Nephron (organoid): ENCODE measurements at regions not wholly inside any gene's neighbourhood (a gene's known extent, or its start where the extent isn't known, plus 50 kb on each side); places are given as distances from the start of the nearest gene placed in this dataset.
"Not testable (repeated sequence)": the region's sequence is repeated elsewhere in the genome, so short reads cannot be mapped to it uniquely, and the experiment has no call there.

Source experiments
- H3K27ac Mint-ChIP-seq, 3 experiments: 2 replicates each; pipeline ENCODE4 v1.8.0; 2020; ENCODE audit warnings: mixed read lengths in 3 of 3, mild to moderate bottlenecking in 2 of 3, moderate library complexity in 1 of 3
- H3K27me3 Mint-ChIP-seq: 2 replicates; pipeline ENCODE4 v1.8.0; 2021; ENCODE audit warnings: low read depth, mild to moderate bottlenecking, moderate library complexity, mixed read lengths
- H3K36me3 Mint-ChIP-seq: 2 replicates; pipeline ENCODE4 v1.8.0; 2020; ENCODE audit warnings: low read depth, mixed read lengths
- H3K4me1 Mint-ChIP-seq: 2 replicates; pipeline ENCODE4 v1.8.0; 2020; ENCODE audit warnings: mixed read lengths
- H3K4me3 Mint-ChIP-seq, 3 experiments: 2 replicates each; pipeline ENCODE4 v1.8.0; 2020; ENCODE audit warnings: mild to moderate bottlenecking in 3 of 3, mixed read lengths in 3 of 3, moderate library complexity in 2 of 3
- H3K9me3 Mint-ChIP-seq: 2 replicates; pipeline ENCODE4 v1.8.0; 2020; ENCODE audit warnings: mixed read lengths
- CTCF ChIP-seq, 3 experiments: fragments of 200-600 bp; sonication (generic); IDR thresholded peaks; one replicate each; pipeline ENCODE4 v1.5.0; 2021; ENCODE audit warnings: antibody characterized with exemption in 3 of 3; ENCODE audit not compliant: unreplicated experiment in 3 of 3

DNA sequence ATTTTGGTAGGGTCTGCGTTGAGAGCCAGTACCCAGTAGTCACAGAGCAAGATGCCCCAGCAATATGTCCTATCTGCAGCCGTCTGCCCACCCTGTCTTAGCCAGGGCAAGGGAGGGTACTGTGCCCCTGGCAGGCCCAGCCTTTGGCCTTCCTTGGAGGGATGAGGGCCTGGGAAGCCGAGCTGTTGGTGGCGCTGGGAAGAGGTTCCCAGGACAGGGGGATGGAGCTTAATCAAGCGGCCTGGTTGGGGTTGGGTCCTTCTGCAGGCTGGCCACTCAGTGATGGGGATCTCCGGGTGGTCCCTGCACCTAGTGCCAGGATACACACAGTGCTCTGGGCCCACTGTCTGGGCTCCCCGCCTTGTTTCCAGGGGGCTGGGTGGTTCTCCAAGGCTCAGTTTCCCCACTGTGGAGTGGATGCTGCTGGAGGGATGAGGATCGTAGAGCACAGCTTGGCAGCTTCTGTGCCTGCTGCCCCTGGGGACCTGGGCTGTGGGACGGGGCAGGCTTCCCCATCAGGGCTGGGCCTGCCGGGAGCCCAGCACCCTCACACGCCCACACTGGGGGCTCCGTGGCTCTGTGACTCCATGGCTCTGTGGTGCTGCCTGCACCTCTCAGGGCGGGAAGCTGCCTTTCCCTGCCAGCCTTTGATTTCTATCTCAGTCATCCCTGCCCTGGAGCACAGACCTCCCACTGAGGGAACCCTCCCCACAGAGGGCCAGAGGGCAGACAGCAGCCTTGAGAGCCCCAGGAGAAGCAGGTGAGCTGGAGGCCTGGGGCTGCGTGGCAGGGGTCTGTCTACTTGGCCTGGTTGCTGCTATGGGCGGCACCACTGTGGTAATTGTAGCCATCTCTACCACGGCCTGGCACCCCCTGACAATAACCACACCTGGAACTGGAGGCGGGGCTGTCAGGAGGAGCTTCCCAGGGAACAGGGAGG is 357.0 kb downstream of the TMEM121 start:
- H3K27ac Mint-ChIP-seq: no peak overlapping the region
- H3K9me3 Mint-ChIP-seq: peaks cover 28% of the 10 kb centered on the region
- TF ChIP-seq CTCF (IDR thresholded peaks at IDR 0.05; ENCODE audit: unreplicated experiment in 3 of 3): no peak
- no peak overlapping the region for H3K4me3 Mint-ChIP-seq
- no peaks in the 10 kb centered on the region for H3K36me3 Mint-ChIP-seq
- H3K27me3 Mint-ChIP-seq: peaks cover 3% of the 10 kb centered on the region
- no peaks in the 10 kb centered on the region for H3K4me1 Mint-ChIP-seq

- not testable (repeated sequence) for H3K4me1 Mint-ChIP-seq, H3K4me3 Mint-ChIP-seq, H3K27me3 Mint-ChIP-seq, H3K36me3 Mint-ChIP-seq, H3K27ac Mint-ChIP-seq
- peaks cover 24% of the 10 kb centered on the region for H3K9me3 Mint-ChIP-seq
These were observed 357.9 kb downstream of the TMEM121 start for GRCh38 chr14:105884192-105884807.

- Mint-ChIP-seq H3K27me3 (peaks cover 4% of the 10 kb centered on the region), H3K4me1 (no peaks in the 10 kb centered on the region), H3K4me3 (no peak overlapping the region), H3K9me3 (peaks cover 25% of the 10 kb centered on the region), H3K36me3 (no peaks in the 10 kb centered on the region), H3K27ac (no peak overlapping the region)
- no peak for TF ChIP-seq CTCF (IDR thresholded peaks at IDR 0.05; ENCODE audit: unreplicated experiment in 3 of 3)
These were observed 358.5 kb downstream of the TMEM121 start for GRCh38 chr14:105884808-105885281.

DNA sequence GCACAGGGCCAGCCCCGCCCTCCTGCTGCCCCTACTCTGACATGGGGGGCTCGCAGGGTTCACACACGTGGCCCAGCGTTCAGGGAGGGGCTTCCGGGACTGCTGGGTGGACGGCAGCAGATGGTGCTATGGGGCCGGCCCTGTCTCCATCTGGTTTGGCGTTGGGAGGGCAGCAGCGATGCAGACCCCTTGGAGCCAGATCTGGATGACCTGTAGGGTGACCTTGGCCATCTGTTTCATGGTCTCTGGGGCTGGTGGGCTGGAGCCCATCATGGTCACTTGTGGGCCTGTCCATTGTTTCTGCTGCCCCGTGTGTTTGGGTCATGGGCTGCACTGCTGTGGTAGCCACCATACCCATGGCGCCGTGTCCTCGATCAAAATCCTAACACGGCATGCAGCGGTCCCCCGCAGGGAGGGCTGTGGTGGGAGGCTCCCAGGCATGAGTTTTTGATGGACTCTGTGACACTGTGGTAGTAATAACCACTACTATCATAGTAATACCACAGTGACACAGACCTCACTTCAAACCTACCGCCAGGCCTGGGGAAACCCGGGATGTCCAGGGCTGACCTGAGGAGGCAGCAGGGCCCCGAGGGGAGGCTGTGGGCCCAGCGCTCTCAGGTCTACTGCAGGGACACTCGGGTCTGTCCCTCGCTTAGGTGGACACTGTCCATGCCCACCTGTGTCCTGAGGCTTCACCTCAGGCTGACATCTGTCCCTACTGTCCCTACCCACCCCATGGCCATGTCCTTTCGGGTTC is 359.4 kb downstream of the TMEM121 start:
- H3K4me1 Mint-ChIP-seq: no peaks in the 10 kb centered on the region
- no peak for TF ChIP-seq CTCF (IDR thresholded peaks at IDR 0.05; ENCODE audit: unreplicated experiment in 3 of 3)
- H3K9me3 Mint-ChIP-seq: peaks cover 25% of the 10 kb centered on the region
- H3K27ac Mint-ChIP-seq: no peak overlapping the region
- no peaks in the 10 kb centered on the region for H3K36me3 Mint-ChIP-seq
- peaks cover 4% of the 10 kb centered on the region for H3K27me3 Mint-ChIP-seq
- no peak overlapping the region for H3K4me3 Mint-ChIP-seq

DNA sequence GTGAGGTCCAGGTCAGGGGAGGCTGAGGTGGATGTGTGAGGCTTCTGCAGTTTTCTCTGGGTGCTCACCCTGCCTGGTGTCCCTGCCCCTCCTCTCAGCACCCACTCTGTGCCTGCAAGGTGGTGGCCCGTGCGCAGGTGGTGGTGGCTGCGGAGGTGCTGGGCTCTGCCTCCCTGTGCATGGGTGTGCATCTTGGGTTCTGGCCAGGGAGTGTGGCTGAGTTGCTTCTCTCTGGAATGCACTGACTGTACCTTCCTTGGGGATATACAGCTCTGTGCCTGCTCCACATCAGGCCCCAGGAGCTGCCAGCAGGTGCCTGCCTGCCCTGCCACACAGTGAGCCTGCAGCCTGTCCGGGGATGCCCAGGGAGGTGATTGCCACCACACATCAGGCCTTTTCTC is 360.4 kb downstream of the TMEM121 start:
- H3K4me3 Mint-ChIP-seq, H3K4me1 Mint-ChIP-seq, H3K27me3 Mint-ChIP-seq, H3K36me3 Mint-ChIP-seq, H3K27ac Mint-ChIP-seq: not testable (repeated sequence)
- peaks cover 27% of the 10 kb centered on the region for H3K9me3 Mint-ChIP-seq

- no peak for TF ChIP-seq CTCF (IDR thresholded peaks at IDR 0.05; ENCODE audit: unreplicated experiment in 3 of 3)
- Mint-ChIP-seq H3K27me3 (peaks cover 4% of the 10 kb centered on the region), H3K4me1 (no peaks in the 10 kb centered on the region), H3K36me3 (no peaks in the 10 kb centered on the region), H3K27ac (no peak overlapping the region), H3K9me3 (peaks cover 27% of the 10 kb centered on the region), H3K4me3 (no peak overlapping the region)
These were observed 361.3 kb downstream of the TMEM121 start for GRCh38 chr14:105887692-105888091.
